ENCODE measurements at regions not wholly inside any gene's neighbourhood (a gene's known extent, or its start where the extent isn't known, plus 50 kb on each side); places are given as distances from the start of the nearest gene placed in this dataset.
"Not testable (repeated sequence)": the region's sequence is repeated elsewhere in the genome, so short reads cannot be mapped to it uniquely, and the experiment has no call there.

- H3K4me3 ChIP-seq (ENCODE audit: low read length); H3K27me3 ChIP-seq (ENCODE audit: control insufficient read depth, insufficient read depth, low read length); H3K4me1 ChIP-seq (ENCODE audit: control insufficient read depth, insufficient read depth, low read length); H3K9ac ChIP-seq (ENCODE audit: low read length); H3K36me3 ChIP-seq (ENCODE audit: control insufficient read depth, insufficient read depth, low read length); H3K9me3 ChIP-seq (ENCODE audit: control insufficient read depth, low read length): not testable (repeated sequence)
Observed at GRCh38 chr6:144676310-144676709, 391.2 kb downstream of the UTRN start.

GRCh38 chr6:144677263-144677662, 392.1 kb downstream of the UTRN start:
- not testable (repeated sequence) for H3K4me3 ChIP-seq (ENCODE audit: low read length); H3K9me3 ChIP-seq (ENCODE audit: control insufficient read depth, low read length); H3K27me3 ChIP-seq (ENCODE audit: control insufficient read depth, insufficient read depth, low read length); H3K9ac ChIP-seq (ENCODE audit: low read length); H3K4me1 ChIP-seq (ENCODE audit: control insufficient read depth, insufficient read depth, low read length); H3K36me3 ChIP-seq (ENCODE audit: control insufficient read depth, insufficient read depth, low read length)

- H3K4me3 ChIP-seq (ENCODE audit: low read length) = no peak overlapping the region
- no peaks in the 10 kb centered on the region for H3K9me3 ChIP-seq (ENCODE audit: control insufficient read depth, low read length)
- H3K4me1 ChIP-seq (ENCODE audit: control insufficient read depth, insufficient read depth, low read length) = no peaks in the 10 kb centered on the region
- H3K9ac ChIP-seq (ENCODE audit: low read length) = no peak overlapping the region
- no peaks in the 10 kb centered on the region for H3K27me3 ChIP-seq (ENCODE audit: control insufficient read depth, insufficient read depth, low read length)
- no peaks in the 10 kb centered on the region for H3K36me3 ChIP-seq (ENCODE audit: control insufficient read depth, insufficient read depth, low read length)
Observed at GRCh38 chr6:144678844-144679243, 393.7 kb downstream of the UTRN start.

- no peaks in the 10 kb centered on the region for H3K27me3 ChIP-seq (ENCODE audit: control insufficient read depth, insufficient read depth, low read length)
- H3K9ac ChIP-seq (ENCODE audit: low read length) = no peak overlapping the region
- H3K4me1 ChIP-seq (ENCODE audit: control insufficient read depth, insufficient read depth, low read length) = no peaks in the 10 kb centered on the region
- H3K9me3 ChIP-seq (ENCODE audit: control insufficient read depth, low read length) = no peaks in the 10 kb centered on the region
- H3K4me3 ChIP-seq (ENCODE audit: low read length) = no peak overlapping the region
- H3K36me3 ChIP-seq (ENCODE audit: control insufficient read depth, insufficient read depth, low read length) = no peaks in the 10 kb centered on the region
Observed at GRCh38 chr6:144681334-144681733, 396.2 kb downstream of the UTRN start.

GRCh38 chr6:144683216-144684070, 398.3 kb downstream of the UTRN start:
- Histone ChIP-seq H3K4me1 (ENCODE audit: control insufficient read depth, insufficient read depth, low read length) (no peaks in the 10 kb centered on the region), H3K36me3 (ENCODE audit: control insufficient read depth, insufficient read depth, low read length) (no peaks in the 10 kb centered on the region), H3K4me3 (ENCODE audit: low read length) (no peak overlapping the region), H3K27me3 (ENCODE audit: control insufficient read depth, insufficient read depth, low read length) (no peaks in the 10 kb centered on the region), H3K9me3 (ENCODE audit: control insufficient read depth, low read length) (no peaks in the 10 kb centered on the region), H3K9ac (ENCODE audit: low read length) (no peak overlapping the region)

GRCh38 chr6:144688713-144689112, 403.6 kb downstream of the UTRN start:
- no peak overlapping the region for H3K9ac ChIP-seq (ENCODE audit: low read length)
- no peak overlapping the region for H3K4me3 ChIP-seq (ENCODE audit: low read length)
- no peaks in the 10 kb centered on the region for H3K27me3 ChIP-seq (ENCODE audit: control insufficient read depth, insufficient read depth, low read length)
- no peaks in the 10 kb centered on the region for H3K9me3 ChIP-seq (ENCODE audit: control insufficient read depth, low read length)
- H3K36me3 ChIP-seq (ENCODE audit: control insufficient read depth, insufficient read depth, low read length) = no peaks in the 10 kb centered on the region
- no peaks in the 10 kb centered on the region for H3K4me1 ChIP-seq (ENCODE audit: control insufficient read depth, insufficient read depth, low read length)

- no peak overlapping the region for H3K4me3 ChIP-seq (ENCODE audit: low read length)
- H3K27me3 ChIP-seq (ENCODE audit: control insufficient read depth, insufficient read depth, low read length) = no peaks in the 10 kb centered on the region
- no peaks in the 10 kb centered on the region for H3K9me3 ChIP-seq (ENCODE audit: control insufficient read depth, low read length)
- H3K9ac ChIP-seq (ENCODE audit: low read length) = no peak overlapping the region
- H3K36me3 ChIP-seq (ENCODE audit: control insufficient read depth, insufficient read depth, low read length) = no peaks in the 10 kb centered on the region
- H3K4me1 ChIP-seq (ENCODE audit: control insufficient read depth, insufficient read depth, low read length) = no peaks in the 10 kb centered on the region
Observed at GRCh38 chr6:144689503-144690040, 404.4 kb downstream of the UTRN start.

- H3K36me3 ChIP-seq (ENCODE audit: control insufficient read depth, insufficient read depth, low read length) = no peaks in the 10 kb centered on the region
- H3K9ac ChIP-seq (ENCODE audit: low read length) = no peak overlapping the region
- H3K9me3 ChIP-seq (ENCODE audit: control insufficient read depth, low read length) = no peaks in the 10 kb centered on the region
- H3K4me1 ChIP-seq (ENCODE audit: control insufficient read depth, insufficient read depth, low read length) = no peaks in the 10 kb centered on the region
- H3K4me3 ChIP-seq (ENCODE audit: low read length) = no peak overlapping the region
- H3K27me3 ChIP-seq (ENCODE audit: control insufficient read depth, insufficient read depth, low read length) = no peaks in the 10 kb centered on the region
Observed at GRCh38 chr6:144690133-144690532, 405.0 kb downstream of the UTRN start.

- Histone ChIP-seq H3K9ac (ENCODE audit: low read length) (no peak overlapping the region), H3K36me3 (ENCODE audit: control insufficient read depth, insufficient read depth, low read length) (no peaks in the 10 kb centered on the region), H3K9me3 (ENCODE audit: control insufficient read depth, low read length) (no peaks in the 10 kb centered on the region), H3K4me1 (ENCODE audit: control insufficient read depth, insufficient read depth, low read length) (no peaks in the 10 kb centered on the region), H3K27me3 (ENCODE audit: control insufficient read depth, insufficient read depth, low read length) (no peaks in the 10 kb centered on the region), H3K4me3 (ENCODE audit: low read length) (no peak overlapping the region)
Observed at GRCh38 chr6:144690666-144691065, 405.5 kb downstream of the UTRN start.

GRCh38 chr6:144692050-144692449, 406.9 kb downstream of the UTRN start:
- H3K9ac ChIP-seq (ENCODE audit: low read length); H3K4me1 ChIP-seq (ENCODE audit: control insufficient read depth, insufficient read depth, low read length); H3K36me3 ChIP-seq (ENCODE audit: control insufficient read depth, insufficient read depth, low read length): not testable (repeated sequence)

GRCh38 chr6:144695858-144696533, 410.9 kb downstream of the UTRN start:
- Histone ChIP-seq H3K4me1 (ENCODE audit: control insufficient read depth, insufficient read depth, low read length) (peaks cover 4% of the 10 kb centered on the region), H3K9ac (ENCODE audit: low read length) (no peak overlapping the region), H3K36me3 (ENCODE audit: control insufficient read depth, insufficient read depth, low read length) (no peaks in the 10 kb centered on the region), H3K27me3 (ENCODE audit: control insufficient read depth, insufficient read depth, low read length) (no peaks in the 10 kb centered on the region), H3K4me3 (ENCODE audit: low read length) (no peak overlapping the region), H3K9me3 (ENCODE audit: control insufficient read depth, low read length) (no peaks in the 10 kb centered on the region)

More at GRCh38 chr6:144692050-144692449, 406.9 kb downstream of the UTRN start:
- not testable (repeated sequence) for H3K4me3 ChIP-seq (ENCODE audit: low read length); H3K9me3 ChIP-seq (ENCODE audit: control insufficient read depth, low read length); H3K27me3 ChIP-seq (ENCODE audit: control insufficient read depth, insufficient read depth, low read length)

GRCh38 chr6:144696610-144697368, 411.7 kb downstream of the UTRN start:
- H3K4me3 ChIP-seq (ENCODE audit: low read length) = no peak overlapping the region
- no peaks in the 10 kb centered on the region for H3K27me3 ChIP-seq (ENCODE audit: control insufficient read depth, insufficient read depth, low read length)
- H3K36me3 ChIP-seq (ENCODE audit: control insufficient read depth, insufficient read depth, low read length) = no peaks in the 10 kb centered on the region
- no peaks in the 10 kb centered on the region for H3K9me3 ChIP-seq (ENCODE audit: control insufficient read depth, low read length)
- H3K4me1 ChIP-seq (ENCODE audit: control insufficient read depth, insufficient read depth, low read length) = peaks cover 4% of the 10 kb centered on the region
- H3K9ac ChIP-seq (ENCODE audit: low read length) = no peak overlapping the region

All from mucosa of stomach (tissue), 1 donor.